Fibroblast of lung (primary cell): ENCODE measurements at regions not wholly inside any gene's neighbourhood (a gene's known extent, or its start where the extent isn't known, plus 50 kb on each side); places are given as distances from the start of the nearest gene placed in this dataset.

ENCODE experiments used
- DNase-seq, 2 donors: peaks; one replicate each; pipeline versions ENCODE4 v3.0.0 to v3.0.0-alpha.2; 2010; ENCODE audit warnings: low read depth in 2 of 2
- H2AFZ ChIP-seq: 2 replicates; pipeline ENCODE4 v1.5.1; 2012; ENCODE audit warnings: low read length, control low read depth, inconsistent platforms
- H3K27ac ChIP-seq: 2 replicates; pipeline ENCODE4 v1.5.1; 2011; ENCODE audit warnings: low read length, control low read depth; ENCODE audit not compliant: insufficient read depth
- H3K27me3 ChIP-seq: 2 replicates; pipeline ENCODE4 v1.5.1; 2011; ENCODE audit warnings: mild to moderate bottlenecking, low read length; ENCODE audit not compliant: control insufficient read depth, insufficient read depth
- H3K36me3 ChIP-seq: 2 replicates; pipeline ENCODE4 v1.5.1; 2011; ENCODE audit warnings: low read length; ENCODE audit not compliant: control insufficient read depth, insufficient read depth
- H3K4me1 ChIP-seq: 2 replicates; pipeline ENCODE4 v1.5.1; 2011; ENCODE audit warnings: low read length; ENCODE audit not compliant: control insufficient read depth, insufficient read depth; ENCODE audit errors: extremely low read depth
- H3K4me2 ChIP-seq: 2 replicates; pipeline ENCODE4 v1.5.1; 2011; ENCODE audit warnings: low read length, control low read depth; ENCODE audit not compliant: insufficient read depth; ENCODE audit errors: extremely low read depth
- H3K4me3 ChIP-seq, 4 experiments: fragments of 200-600 bp in 1 of 4; sonication (generic) in 1 of 4; replicated peaks in 1 of 4; 2 replicates each; pipeline ENCODE4 v1.5.1; 2011 to 2016; ENCODE audit warnings: low read length in 4 of 4, low read depth in 3 of 4, mild to moderate bottlenecking in 3 of 4, control low read depth in 2 of 4, inconsistent platforms in 1 of 4, mixed read lengths in 1 of 4; ENCODE audit not compliant: insufficient read depth in 1 of 4; ENCODE audit errors: control extremely low read depth in 1 of 4
- H3K79me2 ChIP-seq: 2 replicates; pipeline ENCODE4 v1.5.1; 2012; ENCODE audit warnings: mild to moderate bottlenecking, low read length, inconsistent platforms; ENCODE audit not compliant: control insufficient read depth, insufficient read depth
- H3K9ac ChIP-seq: 2 replicates; pipeline ENCODE4 v1.5.1; 2011; ENCODE audit warnings: mild to moderate bottlenecking, low read length, control low read depth; ENCODE audit not compliant: insufficient read depth
- H3K9me3 ChIP-seq: 2 replicates; pipeline ENCODE4 v1.5.1; 2012; ENCODE audit warnings: low read depth, low read length; ENCODE audit not compliant: control insufficient read depth, insufficient read depth
- H4K20me1 ChIP-seq: 2 replicates; pipeline ENCODE4 v1.5.1; 2011; ENCODE audit warnings: low read length; ENCODE audit not compliant: control insufficient read depth, insufficient read depth; ENCODE audit errors: extremely low read depth
- CTCF ChIP-seq, 2 donors: IDR thresholded peaks in 1 of 2; conservative IDR thresholded peaks in 1 of 2; 1 replicate in 1 of 2; 2 replicates in 1 of 2; pipeline ENCODE4 v1.5.1; 2011 to 2012; ENCODE audit warnings: low read length in 2 of 2, control low read depth in 1 of 2, inconsistent platforms in 1 of 2, low read depth in 1 of 2, mild to moderate bottlenecking in 1 of 2
- EZH2 ChIP-seq: IDR thresholded peaks from 2 replicates; pipeline ENCODE4 v1.5.1; 2012; ENCODE audit warnings: low read length, control low read depth, mild to moderate bottlenecking; ENCODE audit errors: missing control alignments

DNA sequence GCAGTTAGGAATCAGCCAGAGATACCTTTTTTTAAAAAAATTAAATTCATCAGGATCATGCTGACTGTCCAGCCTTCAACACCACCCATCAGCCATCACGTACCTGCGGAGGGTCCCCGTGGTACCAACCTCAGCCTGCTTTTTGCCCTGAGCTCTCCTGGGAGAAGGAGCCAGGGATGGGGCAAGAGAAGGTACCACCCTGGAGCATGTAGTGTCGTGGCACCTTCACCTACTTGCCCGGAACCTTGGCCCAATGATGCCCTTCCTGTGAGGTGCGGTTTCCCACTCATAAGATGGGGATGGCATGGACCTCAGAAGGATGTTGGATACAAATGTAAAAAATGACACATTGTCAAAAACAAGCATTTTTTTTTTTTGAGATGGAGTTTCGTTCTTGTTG lies 88.4 kb upstream of the C1orf174 start:
- H3K4me2 ChIP-seq: no peak overlapping the region
- TF ChIP-seq EZH2 (no peak), CTCF (conservative IDR thresholded peaks at IDR 0.05 in 1 of 2, IDR thresholded peaks at IDR 0.05 in 1 of 2; ENCODE audit: low read depth in 1 of 2, low read length in 2 of 2) (no peak)
- H4K20me1 ChIP-seq: no peaks in the 10 kb centered on the region
- DNase-seq: no peak
- no peaks in the 10 kb centered on the region for H3K9me3 ChIP-seq
- no peak overlapping the region for H2AFZ ChIP-seq
- H3K36me3 ChIP-seq: no peaks in the 10 kb centered on the region
- no peaks in the 10 kb centered on the region for H3K4me1 ChIP-seq
- H3K27ac ChIP-seq: no peak overlapping the region
- H3K9ac ChIP-seq: no peak overlapping the region
- H3K4me3 ChIP-seq: no peak overlapping the region
- H3K79me2 ChIP-seq: no peaks in the 10 kb centered on the region
- no peaks in the 10 kb centered on the region for H3K27me3 ChIP-seq

GRCh38 chr1:3989465-3989864 lies 89.4 kb upstream of the C1orf174 start:
- H3K4me3 ChIP-seq: no peak overlapping the region
- H4K20me1 ChIP-seq: no peaks in the 10 kb centered on the region
- H2AFZ ChIP-seq: no peak overlapping the region
- no peak for DNase-seq
- no peak overlapping the region for H3K9ac ChIP-seq
- H3K9me3 ChIP-seq: no peaks in the 10 kb centered on the region
- H3K36me3 ChIP-seq: no peaks in the 10 kb centered on the region
- TF ChIP-seq CTCF (conservative IDR thresholded peaks at IDR 0.05 in 1 of 2, IDR thresholded peaks at IDR 0.05 in 1 of 2; ENCODE audit: low read depth in 1 of 2, low read length in 2 of 2): no peak
- TF ChIP-seq EZH2: no peak
- no peak overlapping the region for H3K4me2 ChIP-seq
- H3K4me1 ChIP-seq: no peaks in the 10 kb centered on the region
- no peaks in the 10 kb centered on the region for H3K27me3 ChIP-seq
- no peak overlapping the region for H3K27ac ChIP-seq
- H3K79me2 ChIP-seq: no peaks in the 10 kb centered on the region

- Histone ChIP-seq H3K9me3 (no peaks in the 10 kb centered on the region), H3K27me3 (no peaks in the 10 kb centered on the region), H3K4me3 (no peak overlapping the region), H4K20me1 (no peaks in the 10 kb centered on the region), H3K9ac (no peak overlapping the region), H3K36me3 (no peaks in the 10 kb centered on the region), H3K4me2 (no peak overlapping the region), H2AFZ (no peak overlapping the region), H3K4me1 (no peaks in the 10 kb centered on the region), H3K79me2 (no peaks in the 10 kb centered on the region), H3K27ac (no peak overlapping the region)
- DNase-seq: no peak
- TF ChIP-seq EZH2 (no peak), CTCF (conservative IDR thresholded peaks at IDR 0.05 in 1 of 2, IDR thresholded peaks at IDR 0.05 in 1 of 2; ENCODE audit: low read depth in 1 of 2, low read length in 2 of 2) (no peak)
These were observed 92.1 kb upstream of the C1orf174 start for GRCh38 chr1:3992103-3992556.
